KMS-11 (cell line): ENCODE measurements at regions not wholly inside any gene's neighbourhood (a gene's known extent, or its start where the extent isn't known, plus 50 kb on each side); places are given as distances from the start of the nearest gene placed in this dataset.

Experiments
- H2AFZ ChIP-seq: fragments of 200-600 bp; sonication (generic); 2 replicates; pipeline ENCODE4 v1.6.1; 2016; ENCODE audit warnings: antibody characterized with exemption, mixed run types, low read depth
- H3K27ac ChIP-seq: fragments of 200-600 bp; sonication (generic); 2 replicates; pipeline ENCODE4 v1.6.1; 2016; ENCODE audit warnings: mild to moderate bottlenecking, mixed run types
- H3K27me3 ChIP-seq: fragments of 200-600 bp; sonication (generic); 2 replicates; pipeline ENCODE4 v1.6.1; 2017; ENCODE audit warnings: mild to moderate bottlenecking, low read depth, mixed run types, moderate library complexity; ENCODE audit not compliant: insufficient read depth
- H3K36me3 ChIP-seq: fragments of 200-600 bp; sonication (generic); 2 replicates; pipeline ENCODE4 v1.6.1; 2017; ENCODE audit warnings: mild to moderate bottlenecking, mixed run types; ENCODE audit not compliant: insufficient read depth
- H3K4me1 ChIP-seq: fragments of 200-600 bp; sonication (generic); 2 replicates; pipeline ENCODE4 v1.6.1; 2016; ENCODE audit warnings: mild to moderate bottlenecking, low read depth, mixed run types; ENCODE audit not compliant: poor library complexity, severe bottlenecking
- H3K4me2 ChIP-seq: fragments of 200-600 bp; sonication (generic); 2 replicates; pipeline ENCODE4 v1.7.0; 2016; ENCODE audit warnings: mild to moderate bottlenecking, mixed run types
- H3K4me3 ChIP-seq: fragments of 200-600 bp; sonication (generic); IDR thresholded peaks from 2 replicates; pipeline ENCODE4 v1.6.1; 2017; ENCODE audit warnings: low read depth, low read length, mixed read lengths; ENCODE audit not compliant: insufficient read depth
- H3K79me2 ChIP-seq: fragments of 200-600 bp; sonication (generic); 2 replicates; pipeline ENCODE4 v1.6.1; 2016; ENCODE audit warnings: low read depth, mixed run types; ENCODE audit not compliant: insufficient read depth
- H3K9ac ChIP-seq: fragments of 200-600 bp; sonication (generic); 2 replicates; pipeline ENCODE4 v1.6.1; 2016; ENCODE audit warnings: mild to moderate bottlenecking, mixed run types
- H4K20me1 ChIP-seq: fragments of 200-600 bp; sonication (generic); 2 replicates; pipeline ENCODE4 v1.6.1; 2016; ENCODE audit warnings: mild to moderate bottlenecking, mixed run types; ENCODE audit not compliant: insufficient read depth
- CTCF ChIP-seq: fragments of 200-600 bp; sonication (generic); conservative IDR thresholded peaks from 2 replicates; pipeline ENCODE4 v1.6.1; 2017; ENCODE audit warnings: low read depth, mild to moderate bottlenecking, antibody characterized with exemption, low read length, moderate library complexity, mixed read lengths

- no peaks in the 10 kb centered on the region for H3K36me3 ChIP-seq
- H3K4me3 ChIP-seq = no peak overlapping the region
- no peak overlapping the region for H3K27ac ChIP-seq
- H3K9ac ChIP-seq = no peak overlapping the region
- H3K27me3 ChIP-seq = no peaks in the 10 kb centered on the region
- no peaks in the 10 kb centered on the region for H3K79me2 ChIP-seq
- TF ChIP-seq CTCF = no peak
- no peaks in the 10 kb centered on the region for H4K20me1 ChIP-seq
- no peak overlapping the region for H3K4me2 ChIP-seq
- no peaks in the 10 kb centered on the region for H3K4me1 ChIP-seq
- H2AFZ ChIP-seq = no peak overlapping the region
Measured at GRCh38 chr13:55583953-55584593, 1556.6 kb upstream of the PRR20A start.

- H3K4me2 ChIP-seq = no peak overlapping the region
Measured at GRCh38 chr13:55602784-55603183, 1537.9 kb upstream of the PRR20A start.

GRCh38 chr13:55606045-55606665 is 1534.6 kb upstream of the PRR20A start:
- H2AFZ ChIP-seq = no peak overlapping the region

More at GRCh38 chr13:55602784-55603183, 1537.9 kb upstream of the PRR20A start:
- TF ChIP-seq CTCF = no peak
- no peak overlapping the region for H3K9ac ChIP-seq
- H4K20me1 ChIP-seq = no peaks in the 10 kb centered on the region
- no peaks in the 10 kb centered on the region for H3K27me3 ChIP-seq
- no peak overlapping the region for H3K4me3 ChIP-seq
- H3K4me1 ChIP-seq = no peaks in the 10 kb centered on the region
- no peaks in the 10 kb centered on the region for H3K36me3 ChIP-seq
- no peak overlapping the region for H3K27ac ChIP-seq
- no peak overlapping the region for H2AFZ ChIP-seq
- H3K79me2 ChIP-seq = no peaks in the 10 kb centered on the region

GRCh38 chr13:55613429-55614187 is 1527.1 kb upstream of the PRR20A start:
- Histone ChIP-seq H3K36me3 (no peaks in the 10 kb centered on the region), H3K27me3 (no peaks in the 10 kb centered on the region), H3K4me2 (no peak overlapping the region), H3K4me1 (no peaks in the 10 kb centered on the region), H3K79me2 (no peaks in the 10 kb centered on the region), H3K27ac (no peak overlapping the region), H2AFZ (no peak overlapping the region), H3K9ac (no peak overlapping the region), H4K20me1 (no peaks in the 10 kb centered on the region), H3K4me3 (no peak overlapping the region)
- TF ChIP-seq CTCF = no peak

More at GRCh38 chr13:55606045-55606665, 1534.6 kb upstream of the PRR20A start:
- Histone ChIP-seq H3K4me2 (no peak overlapping the region), H4K20me1 (no peaks in the 10 kb centered on the region), H3K4me3 (no peak overlapping the region), H3K27ac (no peak overlapping the region), H3K4me1 (no peaks in the 10 kb centered on the region), H3K36me3 (no peaks in the 10 kb centered on the region), H3K79me2 (no peaks in the 10 kb centered on the region), H3K9ac (no peak overlapping the region), H3K27me3 (no peaks in the 10 kb centered on the region)
- no peak for TF ChIP-seq CTCF
